ENCODE measurements at regions not wholly inside any gene's neighbourhood (a gene's known extent, or its start where the extent isn't known, plus 50 kb on each side); places are given as distances from the start of the nearest gene placed in this dataset.

GRCh38 chr6:100268326-100268725 lies 196.4 kb downstream of the SIM1 start:
- TF ChIP-seq CTCF (IDR thresholded peaks at IDR 0.05) = no peak
- no peak for TF ChIP-seq POLR2AphosphoS5 (IDR thresholded peaks at IDR 0.05)
- no peak for TF ChIP-seq EP300 (IDR thresholded peaks at IDR 0.05)
- TF ChIP-seq POLR2A (IDR thresholded peaks at IDR 0.05) = no peak
